ENCODE measurements at regions not wholly inside any gene's neighbourhood (a gene's known extent, or its start where the extent isn't known, plus 50 kb on each side); places are given as distances from the start of the nearest gene placed in this dataset.
A peak's percentile ranks its signal among the peaks of the same experiment; 100 is the strongest.

- DNase-seq (ENCODE audit: low read depth), result peak; percentile 59
- TF ChIP-seq CTCF (conservative IDR thresholded peaks at IDR 0.05; ENCODE audit: control insufficient read depth, insufficient read depth, low read depth, low read length), result no peak
- no peak overlapping the region for H3K4me3 ChIP-seq (ENCODE audit: control insufficient read depth, low read depth, low read length)
Measured at GRCh38 chr4:24024605-24025004, 134.8 kb upstream of the PPARGC1A start.

- TF ChIP-seq CTCF (conservative IDR thresholded peaks at IDR 0.05; ENCODE audit: control insufficient read depth, insufficient read depth, low read depth, low read length), result no peak
- no peak overlapping the region for H3K4me3 ChIP-seq (ENCODE audit: control insufficient read depth, low read depth, low read length)
- peak; percentile 44 for DNase-seq (ENCODE audit: low read depth)
Measured at GRCh38 chr4:24024157-24024556, 134.3 kb upstream of the PPARGC1A start.

GRCh38 chr4:24015782-24016181, 125.9 kb upstream of the PPARGC1A start:
- TF ChIP-seq CTCF (conservative IDR thresholded peaks at IDR 0.05; ENCODE audit: control insufficient read depth, insufficient read depth, low read depth, low read length), result no peak
- no peak overlapping the region for H3K4me3 ChIP-seq (ENCODE audit: control insufficient read depth, low read depth, low read length)
- DNase-seq (ENCODE audit: low read depth), result no peak

GRCh38 chr4:24013668-24014422, 124.0 kb upstream of the PPARGC1A start:
- no peak for TF ChIP-seq CTCF (conservative IDR thresholded peaks at IDR 0.05; ENCODE audit: control insufficient read depth, insufficient read depth, low read depth, low read length)
- no peak for DNase-seq (ENCODE audit: low read depth)
- no peak overlapping the region for H3K4me3 ChIP-seq (ENCODE audit: control insufficient read depth, low read depth, low read length)

GRCh38 chr4:24010994-24011393, 121.1 kb upstream of the PPARGC1A start:
- no peak for TF ChIP-seq CTCF (conservative IDR thresholded peaks at IDR 0.05; ENCODE audit: control insufficient read depth, insufficient read depth, low read depth, low read length)
- DNase-seq (ENCODE audit: low read depth), result no peak
- no peak overlapping the region for H3K4me3 ChIP-seq (ENCODE audit: control insufficient read depth, low read depth, low read length)

- DNase-seq (ENCODE audit: low read depth), result no peak
- no peak overlapping the region for H3K4me3 ChIP-seq (ENCODE audit: control insufficient read depth, low read depth, low read length)
- no peak for TF ChIP-seq CTCF (conservative IDR thresholded peaks at IDR 0.05; ENCODE audit: control insufficient read depth, insufficient read depth, low read depth, low read length)
Measured at GRCh38 chr4:24010573-24010972, 120.7 kb upstream of the PPARGC1A start.
